Neutrophil (primary cell): ENCODE measurements at regions not wholly inside any gene's neighbourhood (a gene's known extent, or its start where the extent isn't known, plus 50 kb on each side); places are given as distances from the start of the nearest gene placed in this dataset.
"Not testable (repeated sequence)": the region's sequence is repeated elsewhere in the genome, so short reads cannot be mapped to it uniquely, and the experiment has no call there.

Experiments used
- H3K27ac ChIP-seq: fragments of 200-600 bp; sonication (generic); 2 replicates; pipeline ENCODE4 v1.5.1; 2016; ENCODE audit warnings: mild to moderate bottlenecking, moderate library complexity
- H3K27me3 ChIP-seq: fragments of 200-600 bp; sonication (generic); 2 replicates; pipeline ENCODE4 v1.6.0; 2016; ENCODE audit warnings: mild to moderate bottlenecking
- H3K36me3 ChIP-seq: fragments of 200-600 bp; sonication (generic); 2 replicates; pipeline ENCODE4 v1.5.1; 2017
- H3K4me1 ChIP-seq, 2 experiments: fragments of 200-600 bp in 1 of 2; sonication (generic) in 1 of 2; 1 replicate in 1 of 2; 2 replicates in 1 of 2; pipeline versions ENCODE4 v1.5.1 to v1.6.1; 2013 to 2016; ENCODE audit warnings: low read depth in 1 of 2, low read length in 1 of 2, mild to moderate bottlenecking in 1 of 2, moderate library complexity in 1 of 2; ENCODE audit not compliant: control insufficient read depth in 1 of 2, insufficient read depth in 1 of 2
- H3K4me3 ChIP-seq, 2 experiments: fragments of 200-600 bp in 1 of 2; sonication (generic) in 1 of 2; 1 replicate in 1 of 2; 2 replicates in 1 of 2; pipeline ENCODE4 v1.5.1; 2013 to 2016; ENCODE audit warnings: low read depth in 1 of 2, low read length in 1 of 2, mild to moderate bottlenecking in 1 of 2, moderate library complexity in 1 of 2
- H3K9me3 ChIP-seq: fragments of 200-600 bp; sonication (generic); 2 replicates; pipeline ENCODE4 v1.5.1; 2016
- TF ChIP-seq, protein P1 (sequence below): fragments of 200-600 bp; sonication (generic); IDR thresholded peaks from 2 replicates; pipeline ENCODE4 v1.5.1; 2016; ENCODE audit warnings: antibody characterized with exemption

DNA sequence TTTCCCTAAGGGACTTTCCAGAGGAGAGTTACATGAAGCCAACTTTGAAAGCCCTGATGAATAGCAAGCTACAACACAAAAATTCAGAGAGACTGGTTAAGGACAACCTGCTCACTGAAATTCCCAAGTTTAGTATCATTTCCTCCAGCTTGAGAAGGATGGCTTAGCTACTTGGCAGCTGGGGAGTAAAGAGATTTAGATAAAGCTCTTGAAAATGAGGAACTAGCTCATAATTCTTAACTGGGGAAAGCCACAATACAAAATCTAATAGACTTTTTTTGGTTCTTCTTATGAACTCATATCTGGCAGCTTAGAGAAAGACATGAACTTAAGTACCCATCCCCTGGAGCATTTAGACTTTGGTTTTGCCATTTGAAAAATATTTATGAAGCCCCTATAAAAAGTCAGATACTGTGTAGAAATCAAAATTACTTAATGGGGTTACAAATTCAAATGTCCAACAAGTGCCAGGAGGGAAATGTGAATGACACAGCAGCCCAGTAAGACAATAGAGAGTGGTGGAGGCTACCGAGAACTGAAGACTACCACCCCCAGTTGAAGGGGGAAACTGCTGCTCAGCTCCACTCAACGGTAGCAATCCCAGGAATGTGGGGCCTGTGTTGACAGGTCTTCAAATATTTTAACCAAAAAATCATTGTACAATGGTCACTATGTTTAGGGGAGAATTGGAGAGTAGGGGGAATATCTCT, 79.4 kb upstream of the ADRB2 start:
- TF ChIP-seq, protein P1, sequence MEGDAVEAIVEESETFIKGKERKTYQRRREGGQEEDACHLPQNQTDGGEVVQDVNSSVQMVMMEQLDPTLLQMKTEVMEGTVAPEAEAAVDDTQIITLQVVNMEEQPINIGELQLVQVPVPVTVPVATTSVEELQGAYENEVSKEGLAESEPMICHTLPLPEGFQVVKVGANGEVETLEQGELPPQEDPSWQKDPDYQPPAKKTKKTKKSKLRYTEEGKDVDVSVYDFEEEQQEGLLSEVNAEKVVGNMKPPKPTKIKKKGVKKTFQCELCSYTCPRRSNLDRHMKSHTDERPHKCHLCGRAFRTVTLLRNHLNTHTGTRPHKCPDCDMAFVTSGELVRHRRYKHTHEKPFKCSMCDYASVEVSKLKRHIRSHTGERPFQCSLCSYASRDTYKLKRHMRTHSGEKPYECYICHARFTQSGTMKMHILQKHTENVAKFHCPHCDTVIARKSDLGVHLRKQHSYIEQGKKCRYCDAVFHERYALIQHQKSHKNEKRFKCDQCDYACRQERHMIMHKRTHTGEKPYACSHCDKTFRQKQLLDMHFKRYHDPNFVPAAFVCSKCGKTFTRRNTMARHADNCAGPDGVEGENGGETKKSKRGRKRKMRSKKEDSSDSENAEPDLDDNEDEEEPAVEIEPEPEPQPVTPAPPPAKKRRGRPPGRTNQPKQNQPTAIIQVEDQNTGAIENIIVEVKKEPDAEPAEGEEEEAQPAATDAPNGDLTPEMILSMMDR, result no peak
- H3K4me3 ChIP-seq, result no peak overlapping the region
- H3K36me3 ChIP-seq, result no peaks in the 10 kb centered on the region
- no peaks in the 10 kb centered on the region for H3K27me3 ChIP-seq
- no peaks in the 10 kb centered on the region for H3K9me3 ChIP-seq
- H3K4me1 ChIP-seq, result peaks cover 52 to 58% of the 10 kb centered on the region in 2 experiments
- peak overlapping the region; percentile 78 for H3K27ac ChIP-seq

DNA sequence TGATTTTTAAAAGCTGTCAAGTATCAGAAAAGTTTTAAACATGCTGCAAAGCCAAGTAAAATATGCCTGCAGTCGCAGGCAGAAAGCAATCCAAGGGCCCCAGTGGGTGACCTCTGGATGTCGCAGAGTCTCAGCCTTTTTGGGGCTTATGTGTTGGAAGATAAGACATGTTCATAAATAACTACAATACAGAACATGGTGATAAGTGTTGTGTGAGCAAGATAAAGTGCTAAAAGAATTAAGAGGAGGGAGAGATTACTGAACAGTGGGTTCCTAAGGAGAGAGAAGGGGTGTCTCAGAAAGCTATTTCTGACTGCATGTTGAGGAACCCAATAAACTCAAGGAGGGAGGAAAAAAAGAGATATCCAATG, 78.9 kb upstream of the ADRB2 start:
- H3K4me1 ChIP-seq, result peaks cover 52 to 58% of the 10 kb centered on the region in 2 experiments
- H3K27me3 ChIP-seq, result no peaks in the 10 kb centered on the region

DNA sequence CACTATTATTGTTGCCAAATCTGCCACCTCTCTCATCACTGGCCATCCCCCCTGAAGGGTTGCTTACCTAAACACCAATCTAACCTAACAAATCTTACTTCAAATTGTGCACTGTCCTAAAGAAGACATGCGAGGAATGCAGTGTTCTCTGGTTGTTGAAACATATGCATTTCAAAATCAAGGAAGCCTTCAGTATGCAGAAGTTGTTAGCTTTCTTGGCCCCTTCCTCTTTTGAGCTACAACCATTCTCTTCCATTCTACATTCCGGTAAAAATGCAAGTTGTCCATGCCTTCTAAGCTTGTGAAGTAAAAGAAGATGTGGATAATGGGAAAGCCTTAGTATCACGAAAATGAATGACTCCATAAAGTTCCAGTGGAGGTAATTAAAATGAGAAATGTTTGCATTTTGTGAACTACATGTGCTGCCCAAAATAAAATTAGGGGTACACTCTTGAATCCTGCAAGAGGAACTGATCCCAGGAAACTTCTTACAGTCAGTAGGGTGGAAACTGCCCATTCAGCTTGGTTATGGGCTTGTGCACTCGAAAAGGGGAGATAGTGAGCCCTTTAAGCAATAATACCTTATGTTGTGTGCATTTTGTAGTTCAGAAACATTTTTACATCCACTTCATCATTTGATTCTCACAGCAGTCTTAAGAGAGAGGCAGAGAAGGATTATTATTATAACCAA, 77.6 kb upstream of the ADRB2 start:
- Histone ChIP-seq H3K27ac (peak overlapping the region; percentile 78), H3K9me3 (no peaks in the 10 kb centered on the region), H3K36me3 (no peaks in the 10 kb centered on the region), H3K4me1 (peaks cover 52 to 58% of the 10 kb centered on the region in 2 experiments), H3K27me3 (no peaks in the 10 kb centered on the region), H3K4me3 (peak overlapping the region; percentile 12 to 42)
- TF ChIP-seq, protein P1, result no peak

More for the DNA sequence above, 78.9 kb upstream of the ADRB2 start:
- no peaks in the 10 kb centered on the region for H3K9me3 ChIP-seq
- peak overlapping the region; percentile 78 for H3K27ac ChIP-seq
- TF ChIP-seq, protein P1, result no peak
- H3K4me3 ChIP-seq, result no peak overlapping the region
- H3K36me3 ChIP-seq, result no peaks in the 10 kb centered on the region

DNA sequence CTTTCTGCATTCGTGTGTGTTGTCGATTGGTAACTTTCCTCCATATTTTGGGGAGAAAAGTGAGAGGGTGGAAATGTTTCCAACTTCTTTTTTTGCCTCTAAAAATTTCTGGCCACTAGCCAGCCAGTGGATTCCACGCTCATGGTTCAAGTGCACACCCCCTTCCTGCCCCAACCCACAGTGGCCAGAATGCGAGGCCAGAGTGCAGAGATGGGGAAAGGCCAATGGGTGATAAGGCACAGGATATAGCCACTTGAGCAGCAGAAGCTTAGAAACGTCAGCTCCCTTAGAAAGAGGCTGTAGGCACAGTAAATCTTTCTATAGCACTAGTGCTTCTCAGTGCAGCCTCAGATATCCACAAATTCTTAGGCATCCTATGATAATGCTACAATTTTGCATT, 75.8 kb upstream of the ADRB2 start:
- TF ChIP-seq, protein P1, result no peak
- no peaks in the 10 kb centered on the region for H3K36me3 ChIP-seq
- H3K4me1 ChIP-seq, result peaks cover 52 to 58% of the 10 kb centered on the region in 2 experiments
- no peaks in the 10 kb centered on the region for H3K9me3 ChIP-seq
- peak overlapping the region; percentile 45 for H3K27ac ChIP-seq
- no peak overlapping the region for H3K4me3 ChIP-seq
- H3K27me3 ChIP-seq, result no peaks in the 10 kb centered on the region

DNA sequence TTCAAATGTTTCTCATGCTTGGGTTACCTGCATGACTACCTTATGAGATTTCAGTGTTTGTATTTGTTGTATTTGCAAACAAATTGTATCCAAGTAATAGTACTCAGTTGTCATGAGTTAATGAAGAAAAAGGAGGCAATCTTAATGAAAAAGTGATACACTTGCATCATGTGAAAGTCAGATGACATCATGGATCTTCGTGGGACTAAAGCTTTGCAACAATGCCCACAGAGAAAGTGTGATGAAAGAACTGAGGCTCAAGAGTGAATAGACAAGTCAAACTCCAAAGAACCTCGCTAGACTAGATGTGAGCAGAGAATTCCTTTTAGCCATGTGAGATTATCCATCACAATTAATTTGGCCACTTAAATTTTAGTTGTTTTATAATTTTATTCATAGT, 75.4 kb upstream of the ADRB2 start:
- Histone ChIP-seq H3K4me1 (peaks cover 52 to 58% of the 10 kb centered on the region in 2 experiments), H3K9me3 (no peaks in the 10 kb centered on the region), H3K27me3 (no peaks in the 10 kb centered on the region), H3K27ac (peak overlapping the region; percentile 45), H3K36me3 (no peaks in the 10 kb centered on the region), H3K4me3 (no peak overlapping the region)
- TF ChIP-seq, protein P1, result no peak

DNA sequence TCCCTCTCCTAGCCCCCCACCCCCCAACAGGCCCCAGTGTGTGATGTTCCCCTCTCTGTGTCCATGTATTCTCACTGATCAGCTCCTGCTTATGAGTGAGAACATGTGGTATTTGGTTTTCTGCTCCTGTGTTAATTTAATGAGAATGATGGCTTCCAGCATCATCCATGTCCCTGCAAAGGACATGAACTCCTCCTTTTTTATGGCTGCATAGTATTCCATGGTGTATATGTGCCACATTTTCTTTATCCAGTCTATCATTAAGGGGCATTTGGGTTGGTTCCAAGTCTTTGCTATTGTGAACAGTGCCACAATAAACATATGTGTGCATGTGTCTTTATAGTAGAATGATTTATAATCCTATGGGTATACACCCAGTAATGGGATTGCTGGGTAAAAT, 74.0 kb upstream of the ADRB2 start:
- H3K27ac ChIP-seq, H3K4me3 ChIP-seq, H3K27me3 ChIP-seq, H3K9me3 ChIP-seq, H3K36me3 ChIP-seq: not testable (repeated sequence)
- peaks cover 43 to 45% of the 10 kb centered on the region in 2 experiments for H3K4me1 ChIP-seq
